GM19328 (cell line): ENCODE measurements at regions not wholly inside any gene's neighbourhood (a gene's known extent, or its start where the extent isn't known, plus 50 kb on each side); places are given as distances from the start of the nearest gene placed in this dataset.
"Not testable (repeated sequence)": the region's sequence is repeated elsewhere in the genome, so short reads cannot be mapped to it uniquely, and the experiment has no call there.

ENCODE experiments used
- ATAC-seq: cut with Tn5 transposase; IDR thresholded peaks from one replicate; pipeline ENCODE4 v1.9.1; 2021; ENCODE audit warnings: mild to moderate bottlenecking, moderate library complexity; ENCODE audit not compliant: unreplicated experiment

GRCh38 chr3:40695848-40696247 is 171.1 kb downstream of the ZNF621 start:
- no peak for ATAC-seq

DNA sequence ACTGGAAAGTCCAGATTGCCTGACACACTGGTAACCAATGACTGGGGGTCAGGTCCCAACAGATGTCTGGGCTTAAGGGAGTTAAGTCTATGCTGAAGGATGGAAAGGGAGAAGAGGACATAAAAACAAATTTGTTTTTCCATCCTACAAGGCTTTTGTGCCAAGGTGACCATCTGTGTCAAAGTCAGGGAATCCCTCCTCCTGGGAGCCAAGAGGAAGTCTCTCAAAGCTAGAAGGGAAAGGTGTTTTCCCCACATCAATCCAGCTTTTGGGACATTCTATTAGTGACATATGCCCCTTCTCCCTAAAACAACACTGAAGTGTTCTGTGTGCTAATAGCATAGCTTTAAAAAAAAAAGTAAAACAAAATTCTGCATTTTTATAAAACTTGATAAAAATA is 173.9 kb downstream of the ZNF621 start:
- not testable (repeated sequence) for ATAC-seq

- no peak for ATAC-seq
These were observed 176.3 kb downstream of the ZNF621 start for GRCh38 chr3:40701016-40701588.

DNA sequence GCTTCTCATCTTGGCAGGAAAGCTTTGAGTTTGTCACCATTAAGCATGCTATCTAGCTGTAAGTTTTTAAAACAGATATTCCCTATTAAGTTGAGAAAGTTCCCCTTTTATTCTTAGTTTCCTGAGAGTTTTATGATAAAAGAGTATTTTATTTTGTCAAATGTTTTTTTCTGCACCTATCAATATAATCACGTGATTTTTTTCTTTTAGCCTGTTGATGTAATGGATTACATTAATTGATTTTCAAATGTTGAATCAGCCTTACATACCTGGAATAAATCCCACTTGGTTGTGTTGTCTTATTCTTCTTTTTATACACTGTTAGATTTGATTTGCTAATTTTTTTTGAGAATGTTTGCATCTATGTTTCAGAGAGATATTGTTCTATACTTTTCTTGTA is 179.5 kb downstream of the ZNF621 start:
- ATAC-seq, result no peak

- no peak for ATAC-seq
These were observed 180.9 kb downstream of the ZNF621 start for GRCh38 chr3:40705663-40706062.

DNA sequence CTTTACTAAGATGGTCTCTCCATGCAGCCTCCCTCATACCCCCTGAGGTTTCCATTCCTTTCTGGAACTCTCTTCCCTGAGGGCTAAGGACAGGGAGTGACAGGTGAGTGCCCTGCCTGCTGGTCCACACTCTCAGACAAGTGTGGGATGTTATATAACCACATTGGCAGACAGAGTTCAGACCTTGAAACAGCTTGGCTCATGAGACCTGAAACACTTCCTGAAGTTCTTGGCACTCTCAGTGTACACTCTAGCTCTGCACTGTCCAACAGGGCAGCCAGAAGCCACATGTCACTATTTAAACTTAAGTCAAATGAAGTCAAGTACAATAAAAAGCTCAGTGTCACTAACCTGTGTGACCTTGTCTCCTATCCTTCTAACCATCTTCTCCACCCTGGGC is 188.5 kb downstream of the ZNF621 start:
- no peak for ATAC-seq

DNA sequence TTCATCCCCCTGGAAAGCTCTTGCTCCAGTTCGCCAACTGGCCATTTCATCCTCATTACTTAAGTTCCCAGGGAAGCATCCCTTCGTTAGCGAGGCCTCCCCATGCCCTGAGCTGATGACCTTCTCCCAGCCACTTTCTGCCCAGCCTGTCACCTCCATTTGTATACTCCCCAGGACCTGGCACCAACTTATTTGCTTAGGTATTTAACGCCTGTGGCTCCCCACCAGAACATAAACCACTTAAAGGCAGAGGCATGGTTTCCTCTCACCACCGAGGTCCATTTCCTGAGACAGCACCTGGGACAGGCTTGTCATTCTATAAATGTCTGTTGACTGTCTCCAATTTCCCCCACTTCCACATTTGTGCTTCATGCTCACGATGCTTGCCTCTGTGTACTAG is 189.0 kb downstream of the ZNF621 start:
- no peak for ATAC-seq

DNA sequence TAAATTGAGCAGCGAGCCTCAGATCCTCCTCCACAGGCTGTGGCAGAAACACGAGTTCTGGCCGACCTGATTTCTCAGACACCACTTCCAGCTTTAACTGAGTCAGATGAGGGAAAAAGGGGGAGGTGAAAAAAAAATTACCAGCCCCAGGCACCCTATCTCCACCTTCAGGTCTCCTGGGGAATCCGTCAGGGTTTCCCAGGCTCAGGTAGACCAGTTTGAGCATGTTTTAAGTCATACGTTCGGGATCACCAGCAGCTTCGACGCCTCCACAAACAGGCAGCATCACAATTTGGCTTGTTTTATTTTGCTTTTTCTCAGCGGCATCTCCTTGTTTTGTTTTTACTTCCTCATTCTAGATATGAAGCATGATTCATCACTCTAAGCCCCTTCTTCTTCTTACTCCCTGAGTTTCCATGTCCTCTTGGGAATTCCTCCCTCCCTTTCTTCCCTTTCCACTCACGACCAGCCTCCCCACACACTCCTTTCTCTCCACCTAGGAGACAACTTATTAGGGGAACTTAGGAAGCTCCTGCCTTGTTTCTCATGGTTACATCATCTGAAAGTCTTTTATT is 190.1 kb downstream of the ZNF621 start:
- ATAC-seq, result no peak

DNA sequence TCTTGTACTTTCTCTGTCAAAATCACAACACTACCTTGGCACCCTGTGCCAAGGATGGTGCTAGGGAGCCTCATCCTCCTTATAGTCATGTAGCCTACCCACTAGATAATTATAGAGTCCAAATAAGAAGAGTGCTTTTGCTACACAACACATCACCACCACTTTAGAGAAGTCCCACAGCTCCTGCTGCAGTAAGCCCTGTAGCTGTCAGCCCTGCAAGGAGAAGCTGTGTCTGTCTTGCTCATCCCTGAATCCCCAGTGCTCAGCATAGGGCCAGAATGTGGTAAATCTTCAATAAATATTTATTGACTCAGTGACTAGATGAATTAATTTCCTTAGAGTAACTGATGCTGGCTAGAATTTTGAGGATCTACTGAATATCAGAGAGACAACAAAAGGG is 190.8 kb downstream of the ZNF621 start:
- no peak for ATAC-seq

- ATAC-seq, result no peak
These were observed 192.7 kb downstream of the ZNF621 start for GRCh38 chr3:40717471-40717870.

DNA sequence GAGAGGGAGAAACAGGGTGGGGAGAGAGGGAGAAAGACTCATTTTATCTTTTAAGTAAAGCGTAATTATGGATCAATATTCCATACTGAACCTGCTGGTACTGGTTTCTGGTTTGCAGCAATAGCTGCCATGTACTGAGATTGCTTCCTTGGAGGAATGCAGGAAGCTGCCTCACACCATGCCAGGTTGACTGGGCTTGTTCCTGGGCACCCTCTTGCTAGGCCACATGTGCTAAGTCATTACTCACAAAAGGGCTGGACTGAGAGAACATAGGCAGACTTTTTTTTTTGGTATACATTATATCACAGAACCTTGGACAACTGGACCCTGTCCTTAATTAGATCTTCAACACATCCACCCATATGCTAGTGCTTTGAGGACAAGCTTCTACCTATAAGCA is 193.4 kb downstream of the ZNF621 start:
- ATAC-seq, result no peak

- ATAC-seq, result peak; percentile 84
These were observed 193.9 kb downstream of the ZNF621 start for GRCh38 chr3:40718681-40719080.

DNA sequence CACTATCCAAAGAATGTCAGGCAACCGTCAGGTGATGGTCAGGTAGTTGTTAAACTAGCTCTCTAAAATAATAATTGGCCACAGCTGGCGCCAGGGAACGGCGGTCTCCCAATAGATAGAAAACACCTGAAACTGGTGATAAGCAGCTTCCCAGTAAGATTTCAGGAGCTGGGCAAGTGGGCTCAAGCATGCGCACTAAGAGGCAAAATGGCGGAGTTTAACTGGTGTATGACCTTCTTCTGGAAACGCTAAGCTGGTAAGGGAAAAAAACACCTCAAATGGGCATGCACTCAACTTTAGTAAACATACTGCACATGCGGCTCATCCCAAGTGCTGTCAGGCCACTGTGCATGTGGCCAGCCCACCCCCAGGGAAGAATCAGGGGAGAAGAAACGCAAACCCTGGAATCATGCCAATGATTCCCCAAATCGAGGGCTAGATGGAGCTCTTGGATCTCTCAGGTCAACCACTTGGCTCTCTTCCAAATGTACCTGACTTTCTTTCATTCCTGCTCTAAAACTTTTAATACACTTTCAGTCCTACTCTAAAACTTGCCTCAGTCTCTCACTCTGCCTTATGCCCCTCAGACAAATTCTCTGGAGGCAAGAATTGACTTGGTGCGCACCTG is 195.0 kb downstream of the ZNF621 start:
- no peak for ATAC-seq

GRCh38 chr3:40720341-40720740 is 195.6 kb downstream of the ZNF621 start:
- no peak for ATAC-seq

DNA sequence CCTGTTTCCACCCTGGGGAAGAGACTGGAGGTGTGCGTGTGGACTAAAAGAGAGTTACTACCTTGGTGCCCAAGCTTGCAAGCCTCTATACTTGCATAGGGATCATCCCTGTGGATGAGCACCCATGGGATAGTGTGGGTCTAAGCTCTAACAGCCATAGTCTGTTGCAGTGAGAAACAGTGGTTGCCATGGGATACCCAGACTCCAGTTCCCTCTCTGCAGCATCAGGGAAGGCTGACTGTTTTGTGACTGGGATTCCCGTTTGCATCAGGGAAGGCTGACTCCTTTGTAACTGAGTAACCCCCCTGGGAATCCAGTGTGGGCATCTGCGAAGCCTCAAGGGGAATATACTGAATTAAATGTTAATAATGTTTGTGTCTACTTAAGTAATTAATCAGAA is 196.1 kb downstream of the ZNF621 start:
- ATAC-seq, result no peak

DNA sequence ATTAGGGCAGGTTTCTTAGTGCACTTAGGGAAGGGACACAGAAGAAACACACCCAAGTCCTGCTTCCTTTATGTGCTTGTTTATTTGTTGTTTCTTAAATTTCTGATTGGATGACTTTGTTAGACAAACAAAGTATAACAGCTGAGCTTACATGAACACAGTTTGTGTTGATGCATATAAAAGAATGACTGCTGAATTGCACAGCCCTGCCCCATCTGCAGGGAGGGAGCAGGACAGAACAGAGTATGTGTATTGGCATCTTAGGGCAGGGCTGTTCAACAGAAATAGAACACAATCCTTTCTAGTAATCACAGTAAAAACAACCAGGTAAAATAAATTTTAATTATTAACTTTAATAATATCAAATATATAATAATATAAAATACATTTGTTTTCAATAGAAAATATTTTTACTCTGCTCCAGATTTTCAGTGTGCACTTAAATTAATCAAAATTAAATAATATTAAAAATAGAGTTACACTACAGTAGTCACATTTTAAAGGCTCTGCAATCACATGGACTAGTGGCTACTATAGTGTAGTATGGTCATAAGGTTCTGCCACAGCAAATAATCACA is 198.4 kb downstream of the ZNF621 start:
- no peak for ATAC-seq

DNA sequence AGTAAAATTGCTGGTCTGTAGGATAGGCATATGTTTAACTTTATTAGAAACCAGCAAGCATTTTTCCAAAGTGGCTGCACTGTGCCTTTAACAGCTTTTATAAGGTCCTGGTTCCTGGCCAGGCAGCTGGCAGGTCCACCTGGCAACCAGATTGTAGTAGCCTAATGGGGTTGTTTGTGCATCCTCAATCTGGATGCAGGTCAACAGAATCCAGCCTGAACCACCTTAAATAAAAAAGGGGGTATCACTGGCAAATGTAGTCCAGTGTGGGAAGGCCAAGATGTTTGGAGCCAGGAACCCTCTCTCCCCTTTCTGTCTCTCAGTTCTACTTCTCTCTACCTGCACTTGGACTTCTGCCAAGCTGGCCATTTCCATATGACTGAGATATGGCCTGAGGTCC is 200.3 kb downstream of the ZNF621 start:
- ATAC-seq, result no peak

GRCh38 chr3:40731445-40731844 is 206.7 kb downstream of the ZNF621 start:
- ATAC-seq, result no peak

DNA sequence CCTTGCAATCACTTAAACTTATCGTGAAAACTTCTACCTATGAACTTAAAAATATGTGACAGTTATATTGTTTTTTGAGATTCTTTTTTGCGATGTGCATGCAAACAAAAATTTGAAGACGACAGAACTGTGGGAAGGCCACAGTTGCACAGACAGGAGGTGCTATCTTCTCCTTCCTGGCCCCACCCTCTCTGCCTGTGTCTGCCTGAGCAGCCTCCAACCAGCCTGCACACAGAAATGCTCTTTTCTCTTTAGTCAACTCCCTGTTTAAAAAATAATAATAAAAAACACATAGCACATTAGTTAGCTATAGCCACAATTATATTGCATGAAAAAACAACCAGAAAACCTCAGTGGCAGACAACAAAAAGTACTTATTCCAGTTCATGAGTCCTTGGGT is 212.2 kb downstream of the ZNF621 start:
- ATAC-seq, result no peak

DNA sequence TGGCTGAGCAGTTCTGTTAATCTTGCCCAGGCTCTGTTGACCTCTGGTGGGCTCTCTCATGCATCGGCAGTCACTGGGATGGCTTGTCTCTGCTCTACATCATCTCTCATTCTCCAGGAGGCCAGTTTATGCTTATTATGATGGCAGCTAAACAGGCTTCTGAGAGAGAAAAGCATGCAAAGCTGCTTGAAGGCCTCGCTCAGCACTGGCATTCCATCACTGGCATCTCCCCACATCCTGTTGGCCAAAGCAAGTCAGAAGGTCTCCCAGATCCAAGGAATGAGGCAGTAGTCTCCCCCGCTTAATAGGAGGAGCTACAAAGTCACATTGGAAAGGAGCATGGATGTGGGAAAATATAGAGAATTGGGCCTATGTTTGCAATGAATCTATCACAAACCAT is 212.6 kb downstream of the ZNF621 start:
- no peak for ATAC-seq

GRCh38 chr3:40739971-40740370 is 215.2 kb downstream of the ZNF621 start:
- no peak for ATAC-seq

DNA sequence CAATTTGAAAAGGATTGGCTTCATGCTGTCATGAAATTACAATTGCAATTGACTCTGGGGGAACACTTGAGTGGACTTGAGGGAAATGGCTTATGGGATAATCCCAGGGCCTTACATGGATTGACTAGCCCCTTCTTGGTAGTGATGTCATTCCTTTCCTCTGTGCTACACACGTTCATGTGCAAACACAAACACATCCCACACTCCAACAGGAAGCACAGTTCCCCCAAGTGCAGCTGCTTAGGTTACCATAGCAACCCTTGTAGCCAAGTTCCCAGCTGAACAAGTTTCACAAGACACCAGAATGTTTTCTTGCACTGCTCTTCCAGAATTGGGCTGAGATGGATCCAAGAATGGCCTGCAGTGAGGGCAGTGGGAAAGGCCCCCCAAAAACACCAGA is 217.0 kb downstream of the ZNF621 start:
- ATAC-seq, result no peak
